HG03175 (cell line): ENCODE measurements at regions not wholly inside any gene's neighbourhood (a gene's known extent, or its start where the extent isn't known, plus 50 kb on each side); places are given as distances from the start of the nearest gene placed in this dataset.

ENCODE experiments used
- ATAC-seq: cut with Tn5 transposase; IDR thresholded peaks from one replicate; pipeline ENCODE4 v1.9.1; 2021; ENCODE audit warnings: mild to moderate bottlenecking, moderate library complexity; ENCODE audit not compliant: unreplicated experiment

- ATAC-seq = peak; percentile 96
Observed at GRCh38 chr3:18295171-18295920, 129.8 kb downstream of the SATB1 start.

DNA sequence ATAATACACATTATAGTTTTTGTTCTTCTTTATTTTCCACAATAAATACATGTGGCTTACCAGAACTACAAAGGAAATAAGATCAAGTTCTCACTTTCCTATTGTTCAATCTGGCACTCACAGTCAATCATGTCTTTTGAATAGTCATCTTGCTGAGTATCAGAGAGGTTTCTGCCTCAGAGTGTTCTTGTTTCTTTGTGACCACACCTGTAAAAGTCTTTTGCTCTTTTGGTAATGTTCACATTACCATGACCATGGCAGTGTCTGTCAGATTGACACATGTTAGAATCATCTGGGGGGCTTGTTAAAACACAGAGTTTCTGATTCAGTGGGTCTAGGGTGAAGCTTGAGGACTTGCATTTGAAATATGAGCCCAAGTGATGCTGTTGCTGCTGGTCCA lies 135.0 kb downstream of the SATB1 start:
- no peak for ATAC-seq

DNA sequence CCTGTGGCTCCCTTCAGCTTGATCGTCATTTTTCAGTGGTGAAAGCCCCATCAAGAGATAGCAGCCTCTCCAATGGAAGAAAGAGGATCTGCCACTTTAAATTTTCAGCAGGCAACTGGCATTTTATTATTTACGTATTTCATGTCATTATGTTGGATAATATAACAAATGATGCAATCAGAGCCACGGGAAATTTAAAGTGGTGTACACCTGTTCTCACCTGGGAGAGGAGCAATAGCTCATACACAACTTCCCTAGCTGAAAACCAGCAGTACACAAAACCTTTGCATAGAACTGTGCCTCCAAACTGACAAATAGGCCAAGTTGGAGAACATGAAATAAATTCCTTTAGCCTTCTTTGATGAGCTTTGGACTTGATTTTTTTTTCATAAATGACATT lies 136.9 kb downstream of the SATB1 start:
- no peak for ATAC-seq

- ATAC-seq = no peak
Observed at GRCh38 chr3:18284716-18285115, 140.4 kb downstream of the SATB1 start.

GRCh38 chr3:18283680-18284079 lies 141.5 kb downstream of the SATB1 start:
- no peak for ATAC-seq

DNA sequence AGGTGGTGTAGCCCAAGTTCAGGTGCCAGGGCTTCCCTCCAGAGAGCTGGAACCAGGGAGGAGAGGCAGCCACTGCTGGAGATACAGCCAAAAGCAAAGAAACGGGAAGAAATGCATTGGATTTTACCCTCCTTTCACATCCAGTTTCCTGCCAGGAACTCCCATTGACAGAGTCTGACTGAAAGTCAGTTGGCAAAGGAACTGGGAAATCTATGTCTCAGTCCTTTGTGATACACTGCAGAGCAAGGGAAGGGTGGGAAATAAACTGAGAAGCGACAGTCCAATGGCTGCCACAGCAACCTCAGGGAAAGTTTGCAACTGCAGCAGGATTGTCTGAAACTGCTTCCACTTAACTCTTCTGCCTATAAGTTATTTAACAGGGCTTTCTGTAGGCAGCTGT lies 142.6 kb downstream of the SATB1 start:
- no peak for ATAC-seq

- ATAC-seq = no peak
Observed at GRCh38 chr3:18279226-18279737, 145.9 kb downstream of the SATB1 start.

GRCh38 chr3:18264853-18265252 lies 160.3 kb downstream of the SATB1 start:
- no peak for ATAC-seq

GRCh38 chr3:18264361-18264760 lies 160.8 kb downstream of the SATB1 start:
- no peak for ATAC-seq

- peak; percentile 89 for ATAC-seq
Observed at GRCh38 chr3:18258492-18258891, 166.6 kb downstream of the SATB1 start.

DNA sequence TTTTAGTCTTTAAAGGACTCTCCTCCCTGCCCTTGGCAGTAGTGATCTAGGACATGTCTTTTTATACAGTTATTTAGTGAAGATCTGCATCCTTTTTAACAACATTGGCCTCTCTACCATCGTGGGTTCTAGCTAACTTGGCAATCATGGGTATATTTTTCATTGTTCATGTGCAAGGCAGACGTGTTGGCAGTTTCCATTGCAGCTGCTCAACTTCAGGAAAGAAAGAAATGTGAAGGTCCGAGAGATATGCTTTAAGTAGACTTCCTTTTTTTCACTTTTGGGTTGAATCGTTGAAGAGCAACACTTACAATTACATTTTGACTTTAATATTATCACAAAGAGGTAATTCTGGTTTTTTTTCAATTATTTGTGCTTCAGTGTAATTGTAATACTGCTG lies 172.6 kb downstream of the SATB1 start:
- no peak for ATAC-seq

DNA sequence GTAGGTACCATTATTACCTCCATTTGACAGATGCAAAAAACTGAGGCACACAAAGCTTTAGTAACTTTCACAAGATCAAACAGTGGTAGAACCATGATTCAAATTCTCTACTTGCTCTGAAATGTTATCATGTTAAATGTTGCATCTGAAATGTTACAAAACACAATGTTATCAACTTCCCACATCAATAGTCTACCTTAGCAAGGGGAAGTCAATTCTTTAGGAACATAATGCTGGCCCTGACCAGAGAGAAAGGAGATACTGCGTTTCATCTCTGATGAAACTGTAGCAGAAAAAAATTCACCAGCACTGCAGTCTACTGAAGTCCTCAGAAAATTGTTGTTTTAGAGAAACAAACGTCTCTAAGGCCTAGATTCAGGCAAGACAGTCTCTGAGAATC lies 174.1 kb downstream of the SATB1 start:
- no peak for ATAC-seq

DNA sequence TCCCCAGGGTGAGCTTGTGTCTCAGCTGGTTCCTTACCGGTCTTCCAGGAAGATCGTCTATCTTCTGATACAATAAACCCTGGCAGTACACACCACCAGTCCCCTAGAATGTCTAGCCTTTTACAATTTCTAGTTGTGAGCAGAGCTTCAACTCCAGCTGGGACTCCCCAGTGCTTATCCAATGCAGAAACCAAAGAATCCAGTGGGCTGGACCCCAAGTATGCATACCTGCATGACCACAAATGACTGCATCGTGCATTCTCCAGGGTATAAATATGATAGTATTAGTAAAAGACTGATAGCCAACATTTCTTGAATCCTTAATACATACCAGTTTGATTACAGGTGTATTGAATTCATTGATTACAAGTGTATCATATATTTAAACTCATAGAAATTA lies 176.0 kb downstream of the SATB1 start:
- no peak for ATAC-seq

DNA sequence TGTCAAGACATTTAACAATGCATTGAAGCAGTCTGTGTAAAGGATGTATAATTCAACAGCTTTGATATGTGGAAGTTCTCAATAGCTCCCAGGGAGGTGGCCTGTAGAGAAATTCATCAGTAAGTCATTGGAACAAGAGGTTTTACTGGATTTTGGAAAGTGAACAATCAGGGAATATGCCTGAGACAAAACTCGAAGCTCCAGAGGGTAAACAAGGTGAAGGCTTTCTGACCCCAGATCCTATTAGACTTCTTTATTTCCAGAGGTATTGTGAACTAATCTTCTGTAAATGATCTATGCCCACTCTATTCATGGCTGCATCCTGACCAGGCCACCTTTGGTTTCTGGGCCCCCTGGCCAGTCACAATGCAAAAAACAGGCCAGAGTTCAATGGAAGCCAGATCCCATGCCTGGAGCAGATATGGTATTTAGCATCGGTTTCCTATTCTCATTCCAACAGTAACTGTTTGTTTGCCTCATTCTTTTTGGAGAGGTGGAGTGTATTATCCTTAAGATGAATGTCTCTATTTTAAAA lies 177.3 kb downstream of the SATB1 start:
- ATAC-seq = no peak

GRCh38 chr3:18247139-18247695 lies 177.9 kb downstream of the SATB1 start:
- ATAC-seq = no peak

- no peak for ATAC-seq
Observed at GRCh38 chr3:18246336-18247060, 178.6 kb downstream of the SATB1 start.

DNA sequence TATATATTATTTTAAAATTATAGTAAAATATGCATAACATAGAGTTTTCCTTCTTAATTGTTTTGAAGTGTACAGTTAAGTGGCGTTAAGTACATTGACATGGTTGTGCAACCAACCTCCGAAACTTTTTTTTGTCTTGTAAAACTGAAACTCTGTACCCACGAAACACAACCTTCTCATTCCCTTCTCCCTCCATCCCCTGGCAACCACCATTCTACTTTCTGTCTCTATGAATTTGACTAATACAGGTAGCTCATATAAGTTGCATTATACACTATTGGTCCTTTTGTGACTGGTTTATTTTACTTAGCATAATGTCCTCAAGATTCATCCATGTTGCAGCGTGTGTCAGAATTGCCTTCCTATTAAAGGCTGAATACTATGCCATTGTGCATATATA lies 179.4 kb downstream of the SATB1 start:
- ATAC-seq = peak; percentile 61

DNA sequence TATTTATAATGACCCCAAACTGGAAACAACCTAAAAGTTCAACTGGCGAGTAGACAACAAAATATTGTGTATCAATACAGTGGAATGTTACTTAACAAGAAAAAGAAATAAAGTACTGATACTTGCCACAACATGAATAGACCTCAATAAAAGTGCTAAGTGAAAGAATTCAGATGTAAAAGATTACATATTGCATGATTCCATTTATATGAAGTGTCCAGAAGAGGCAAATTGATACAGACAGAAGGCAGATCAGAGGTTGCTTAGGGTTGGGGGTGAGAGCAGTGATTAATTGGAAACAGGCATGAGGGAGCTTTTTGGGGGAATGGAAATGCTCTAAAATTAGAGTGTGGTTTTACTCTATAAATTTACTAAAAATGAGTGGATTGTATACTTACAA lies 183.3 kb downstream of the SATB1 start:
- ATAC-seq = no peak

DNA sequence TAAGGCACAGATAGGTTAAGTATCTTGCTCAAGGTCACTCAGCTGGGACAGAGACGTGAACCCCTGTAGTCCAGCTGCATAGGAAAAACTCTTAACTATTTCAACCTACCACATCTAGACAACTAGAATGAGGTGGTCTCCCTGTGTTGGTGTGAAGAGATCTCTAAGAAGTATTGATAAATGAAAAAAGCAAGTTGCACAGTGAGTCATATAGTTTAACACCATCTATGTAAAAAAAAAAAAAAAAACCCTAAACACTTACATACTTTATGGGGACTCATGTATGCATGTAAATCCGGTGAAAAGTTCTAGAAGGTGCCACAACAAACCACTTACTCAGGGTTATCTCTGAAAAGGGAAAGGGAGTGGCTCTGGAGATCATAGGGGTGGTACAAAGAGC lies 185.5 kb downstream of the SATB1 start:
- no peak for ATAC-seq

DNA sequence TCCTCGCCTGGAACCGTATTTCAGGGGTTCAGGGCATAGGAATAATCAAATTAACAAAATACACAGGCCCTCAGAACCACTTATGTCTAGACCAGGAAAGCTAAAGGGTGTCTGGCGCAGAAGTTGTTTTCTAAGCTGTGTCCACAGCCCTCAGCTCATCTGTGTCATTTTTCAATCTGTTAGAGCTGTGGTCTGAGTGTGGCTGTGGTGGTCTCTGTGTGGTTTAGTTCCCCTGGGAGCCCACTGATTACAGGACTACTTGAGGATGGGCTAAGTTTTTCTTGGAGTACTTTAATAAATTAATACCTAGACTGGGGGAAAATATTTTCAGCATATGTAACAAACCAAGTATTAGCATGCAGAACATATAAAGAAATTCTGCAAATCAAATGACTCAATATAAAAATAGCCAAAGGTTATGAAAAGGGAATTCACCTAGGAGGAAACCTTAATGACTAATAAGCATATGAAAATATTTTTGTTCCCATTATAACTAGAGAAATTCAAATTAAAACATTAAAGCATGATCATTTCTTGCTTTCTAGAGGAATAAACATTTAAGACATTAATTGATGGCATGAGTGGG lies 186.3 kb downstream of the SATB1 start:
- ATAC-seq = no peak

DNA sequence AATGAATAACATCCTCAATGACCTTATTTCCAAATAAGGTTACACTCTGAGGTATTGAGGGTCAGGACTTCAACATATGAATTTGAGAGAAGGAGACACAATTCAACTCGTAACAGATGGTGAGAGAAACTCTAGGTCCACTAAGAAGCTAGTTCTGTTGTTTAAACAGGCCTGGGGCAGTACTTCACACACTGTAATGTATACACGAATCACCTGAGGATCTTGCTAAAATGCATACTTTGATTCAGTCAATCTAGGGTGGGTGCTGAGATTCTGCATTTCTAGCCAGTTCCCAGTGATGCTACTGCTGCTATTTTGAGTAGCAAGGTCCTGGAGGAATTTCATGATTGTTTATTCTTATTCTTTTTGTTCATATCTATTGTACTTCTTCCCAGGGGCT lies 186.8 kb downstream of the SATB1 start:
- ATAC-seq = no peak
